ENCODE measurements at regions not wholly inside any gene's neighbourhood (a gene's known extent, or its start where the extent isn't known, plus 50 kb on each side); places are given as distances from the start of the nearest gene placed in this dataset.

GRCh38 chr13:40341096-40341471 is 325.4 kb downstream of the FOXO1 start:
- no peak for DNase-seq (ENCODE audit: low read depth)
- TF ChIP-seq CTCF (IDR thresholded peaks at IDR 0.05; ENCODE audit: insufficient read depth, low read depth, low read length, missing control alignments) = no peak
- no peak overlapping the region for H3K4me3 ChIP-seq (ENCODE audit: low read depth, low read length)

GRCh38 chr13:40341501-40341900 is 324.9 kb downstream of the FOXO1 start:
- no peak for DNase-seq (ENCODE audit: low read depth)
- TF ChIP-seq CTCF (IDR thresholded peaks at IDR 0.05; ENCODE audit: insufficient read depth, low read depth, low read length, missing control alignments) = no peak
- H3K4me3 ChIP-seq (ENCODE audit: low read depth, low read length) = no peak overlapping the region

GRCh38 chr13:40342461-40342860 is 324.0 kb downstream of the FOXO1 start:
- no peak for DNase-seq (ENCODE audit: low read depth)
- H3K4me3 ChIP-seq (ENCODE audit: low read depth, low read length) = no peak overlapping the region
- TF ChIP-seq CTCF (IDR thresholded peaks at IDR 0.05; ENCODE audit: insufficient read depth, low read depth, low read length, missing control alignments) = no peak

- H3K4me3 ChIP-seq (ENCODE audit: low read depth, low read length) = no peak overlapping the region
- TF ChIP-seq CTCF (IDR thresholded peaks at IDR 0.05; ENCODE audit: insufficient read depth, low read depth, low read length, missing control alignments) = no peak
- no peak for DNase-seq (ENCODE audit: low read depth)
Measured at GRCh38 chr13:40342901-40343300, 323.5 kb downstream of the FOXO1 start.

GRCh38 chr13:40343550-40344269 is 322.7 kb downstream of the FOXO1 start:
- TF ChIP-seq CTCF (IDR thresholded peaks at IDR 0.05; ENCODE audit: insufficient read depth, low read depth, low read length, missing control alignments) = no peak
- no peak overlapping the region for H3K4me3 ChIP-seq (ENCODE audit: low read depth, low read length)
- no peak for DNase-seq (ENCODE audit: low read depth)

- DNase-seq (ENCODE audit: low read depth) = peak; percentile 60
- no peak for TF ChIP-seq CTCF (IDR thresholded peaks at IDR 0.05; ENCODE audit: insufficient read depth, low read depth, low read length, missing control alignments)
- H3K4me3 ChIP-seq (ENCODE audit: low read depth, low read length) = no peak overlapping the region
Measured at GRCh38 chr13:40344270-40345148, 321.9 kb downstream of the FOXO1 start.
